ENCODE measurements at regions not wholly inside any gene's neighbourhood (a gene's known extent, or its start where the extent isn't known, plus 50 kb on each side); places are given as distances from the start of the nearest gene placed in this dataset.

DNA sequence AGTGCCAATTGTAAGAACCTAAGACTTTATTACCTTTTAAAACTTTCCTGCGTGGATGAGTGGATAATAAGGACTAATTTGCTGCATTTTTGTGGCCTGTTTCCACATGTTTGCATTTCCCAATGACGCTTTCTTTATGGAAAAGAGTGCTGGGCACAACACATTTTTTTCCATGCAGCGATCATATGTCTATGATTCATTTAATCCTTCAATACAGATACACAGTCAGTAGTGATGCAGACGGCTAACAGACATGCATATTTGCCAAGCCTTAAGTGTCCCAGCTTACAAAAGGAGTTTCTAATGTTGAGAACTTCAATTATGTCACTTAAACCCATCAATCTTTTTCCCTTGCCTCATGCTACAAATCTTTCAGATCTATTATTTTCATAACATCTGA, 239.8 kb upstream of the PREP start:
- peaks cover 6% of the 10 kb centered on the region for H3K27me3 Mint-ChIP-seq
- H3K4me3 Mint-ChIP-seq: no peak overlapping the region
- no peaks in the 10 kb centered on the region for H3K9me3 Mint-ChIP-seq (ENCODE audit: insufficient read depth)
- no peak overlapping the region for H3K27ac ChIP-seq (ENCODE audit: low read length in 2 of 2)
- ATAC-seq (ENCODE audit: low read depth): no peak
- no peaks in the 10 kb centered on the region for H3K27me3 ChIP-seq (replicated peaks in 1 of 4; ENCODE audit: control extremely low read depth in 1 of 4, control insufficient read depth in 3 of 4, insufficient read depth in 4 of 4, low read length in 3 of 4)
- H3K4me3 ChIP-seq (ENCODE audit: control extremely low read depth in 1 of 5, extremely low read depth in 1 of 5, insufficient read depth in 1 of 5, low read depth in 2 of 5, low read length in 4 of 5): no peak overlapping the region
- peaks cover 0 to 8% of the 10 kb centered on the region in 2 donors for H3K4me1 ChIP-seq (ENCODE audit: control insufficient read depth in 2 of 2, insufficient read depth in 2 of 2, low read length in 2 of 2)
- H3K4me2 ChIP-seq (replicated peaks; ENCODE audit: low read depth, low read length, poor library complexity, severe bottlenecking): no peak overlapping the region
- ChIA-PET CTCF (no interaction called here), POLR2A (no interaction called here)
- no peaks in the 10 kb centered on the region for H3K79me2 ChIP-seq (ENCODE audit: control insufficient read depth, insufficient read depth, low read length)
- H3K9me3 ChIP-seq (ENCODE audit: control extremely low read depth in 1 of 3, control insufficient read depth in 2 of 3, insufficient read depth in 1 of 3, low read length in 2 of 3): no peaks in the 10 kb centered on the region
- H3K4me1 Mint-ChIP-seq: peaks cover 4% of the 10 kb centered on the region
- H3K27ac Mint-ChIP-seq: no peak overlapping the region
- intact Hi-C loops (cut with micrococcal nuclease): no loop called here
- WGBS (ENCODE audit: insufficient coverage): no CpG with 5 or more reads among the region's 4 CpGs
- no peak for TF ChIP-seq EZH2 (IDR thresholded peaks at IDR 0.05; ENCODE audit: borderline replicate concordance, insufficient read depth, low read depth, low read length, poor library complexity, severe bottlenecking)
- TF ChIP-seq, protein P1, sequence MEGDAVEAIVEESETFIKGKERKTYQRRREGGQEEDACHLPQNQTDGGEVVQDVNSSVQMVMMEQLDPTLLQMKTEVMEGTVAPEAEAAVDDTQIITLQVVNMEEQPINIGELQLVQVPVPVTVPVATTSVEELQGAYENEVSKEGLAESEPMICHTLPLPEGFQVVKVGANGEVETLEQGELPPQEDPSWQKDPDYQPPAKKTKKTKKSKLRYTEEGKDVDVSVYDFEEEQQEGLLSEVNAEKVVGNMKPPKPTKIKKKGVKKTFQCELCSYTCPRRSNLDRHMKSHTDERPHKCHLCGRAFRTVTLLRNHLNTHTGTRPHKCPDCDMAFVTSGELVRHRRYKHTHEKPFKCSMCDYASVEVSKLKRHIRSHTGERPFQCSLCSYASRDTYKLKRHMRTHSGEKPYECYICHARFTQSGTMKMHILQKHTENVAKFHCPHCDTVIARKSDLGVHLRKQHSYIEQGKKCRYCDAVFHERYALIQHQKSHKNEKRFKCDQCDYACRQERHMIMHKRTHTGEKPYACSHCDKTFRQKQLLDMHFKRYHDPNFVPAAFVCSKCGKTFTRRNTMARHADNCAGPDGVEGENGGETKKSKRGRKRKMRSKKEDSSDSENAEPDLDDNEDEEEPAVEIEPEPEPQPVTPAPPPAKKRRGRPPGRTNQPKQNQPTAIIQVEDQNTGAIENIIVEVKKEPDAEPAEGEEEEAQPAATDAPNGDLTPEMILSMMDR (IDR thresholded peaks at IDR 0.05): no peak
- no peaks in the 10 kb centered on the region for H3K36me3 ChIP-seq (replicated peaks in 1 of 2; ENCODE audit: control extremely low read depth in 1 of 2, control insufficient read depth in 1 of 2, extremely low read depth in 1 of 2, insufficient read depth in 2 of 2, low read length in 1 of 2)
- no peaks in the 10 kb centered on the region for H4K20me1 ChIP-seq (ENCODE audit: control insufficient read depth, insufficient read depth, low read length, poor library complexity, severe bottlenecking)
- no peak overlapping the region for H3K9ac ChIP-seq (ENCODE audit: low read length)
- no peak for DNase-seq
- H2AFZ ChIP-seq (ENCODE audit: insufficient read depth, low read depth, low read length, poor library complexity, severe bottlenecking): no peak overlapping the region

DNA sequence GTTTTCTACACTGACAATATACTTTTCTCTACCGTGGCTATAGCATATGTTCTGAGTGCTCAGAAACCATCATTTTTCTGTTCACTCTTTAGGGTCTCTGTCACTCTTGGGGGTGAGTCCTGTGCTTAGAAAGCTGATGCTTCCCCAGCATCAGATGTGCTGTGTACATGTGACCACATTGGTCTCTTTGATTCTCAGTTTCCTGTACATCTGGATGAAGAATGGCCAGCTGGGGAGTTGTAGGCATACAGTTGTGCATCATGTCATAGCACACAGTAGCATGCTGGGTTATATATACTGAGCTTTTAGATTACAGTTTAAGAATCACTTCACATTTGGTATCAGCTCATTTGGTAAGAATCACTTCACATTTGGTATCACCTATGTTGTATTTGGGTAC, 238.6 kb upstream of the PREP start:
- Histone ChIP-seq H3K4me1 (ENCODE audit: control insufficient read depth in 2 of 2, insufficient read depth in 2 of 2, low read length in 2 of 2) (peaks cover 0 to 8% of the 10 kb centered on the region in 2 donors), H3K9me3 (ENCODE audit: control extremely low read depth in 1 of 3, control insufficient read depth in 2 of 3, insufficient read depth in 1 of 3, low read length in 2 of 3) (no peaks in the 10 kb centered on the region), H3K4me3 (ENCODE audit: control extremely low read depth in 1 of 5, extremely low read depth in 1 of 5, insufficient read depth in 1 of 5, low read depth in 2 of 5, low read length in 4 of 5) (no peak overlapping the region), H3K4me2 (replicated peaks; ENCODE audit: low read depth, low read length, poor library complexity, severe bottlenecking) (no peak overlapping the region), H3K9ac (ENCODE audit: low read length) (no peak overlapping the region), H3K27me3 (replicated peaks in 1 of 4; ENCODE audit: control extremely low read depth in 1 of 4, control insufficient read depth in 3 of 4, insufficient read depth in 4 of 4, low read length in 3 of 4) (no peaks in the 10 kb centered on the region), H4K20me1 (ENCODE audit: control insufficient read depth, insufficient read depth, low read length, poor library complexity, severe bottlenecking) (no peaks in the 10 kb centered on the region), H3K27ac (ENCODE audit: low read length in 2 of 2) (no peak overlapping the region), H3K79me2 (ENCODE audit: control insufficient read depth, insufficient read depth, low read length) (no peaks in the 10 kb centered on the region), H2AFZ (ENCODE audit: insufficient read depth, low read depth, low read length, poor library complexity, severe bottlenecking) (no peak overlapping the region), H3K36me3 (replicated peaks in 1 of 2; ENCODE audit: control extremely low read depth in 1 of 2, control insufficient read depth in 1 of 2, extremely low read depth in 1 of 2, insufficient read depth in 2 of 2, low read length in 1 of 2) (no peaks in the 10 kb centered on the region)
- DNase-seq (no peak), ATAC-seq (ENCODE audit: low read depth) (no peak)
- intact Hi-C loops (cut with micrococcal nuclease): no loop called here
- Mint-ChIP-seq H3K4me1 (peaks cover 4% of the 10 kb centered on the region), H3K27me3 (peaks cover 4% of the 10 kb centered on the region), H3K27ac (no peak overlapping the region), H3K4me3 (no peak overlapping the region), H3K9me3 (ENCODE audit: insufficient read depth) (no peaks in the 10 kb centered on the region)
- WGBS (ENCODE audit: insufficient coverage): no CpG with 5 or more reads among the region's 1 CpG
- POLR2A ChIA-PET: no interaction called here
- no peak for TF ChIP-seq EZH2 (IDR thresholded peaks at IDR 0.05; ENCODE audit: borderline replicate concordance, insufficient read depth, low read depth, low read length, poor library complexity, severe bottlenecking)
- TF ChIP-seq, protein P1 (IDR thresholded peaks at IDR 0.05): no peak
- CTCF ChIA-PET: no interaction called here
